GM18907 (cell line): ENCODE measurements at regions not wholly inside any gene's neighbourhood (a gene's known extent, or its start where the extent isn't known, plus 50 kb on each side); places are given as distances from the start of the nearest gene placed in this dataset.
"Not testable (repeated sequence)": the region's sequence is repeated elsewhere in the genome, so short reads cannot be mapped to it uniquely, and the experiment has no call there.

Experiments
- ATAC-seq: cut with Tn5 transposase; IDR thresholded peaks from one replicate; pipeline ENCODE4 v1.9.1; 2021; ENCODE audit warnings: mild to moderate bottlenecking, moderate library complexity; ENCODE audit not compliant: unreplicated experiment

DNA sequence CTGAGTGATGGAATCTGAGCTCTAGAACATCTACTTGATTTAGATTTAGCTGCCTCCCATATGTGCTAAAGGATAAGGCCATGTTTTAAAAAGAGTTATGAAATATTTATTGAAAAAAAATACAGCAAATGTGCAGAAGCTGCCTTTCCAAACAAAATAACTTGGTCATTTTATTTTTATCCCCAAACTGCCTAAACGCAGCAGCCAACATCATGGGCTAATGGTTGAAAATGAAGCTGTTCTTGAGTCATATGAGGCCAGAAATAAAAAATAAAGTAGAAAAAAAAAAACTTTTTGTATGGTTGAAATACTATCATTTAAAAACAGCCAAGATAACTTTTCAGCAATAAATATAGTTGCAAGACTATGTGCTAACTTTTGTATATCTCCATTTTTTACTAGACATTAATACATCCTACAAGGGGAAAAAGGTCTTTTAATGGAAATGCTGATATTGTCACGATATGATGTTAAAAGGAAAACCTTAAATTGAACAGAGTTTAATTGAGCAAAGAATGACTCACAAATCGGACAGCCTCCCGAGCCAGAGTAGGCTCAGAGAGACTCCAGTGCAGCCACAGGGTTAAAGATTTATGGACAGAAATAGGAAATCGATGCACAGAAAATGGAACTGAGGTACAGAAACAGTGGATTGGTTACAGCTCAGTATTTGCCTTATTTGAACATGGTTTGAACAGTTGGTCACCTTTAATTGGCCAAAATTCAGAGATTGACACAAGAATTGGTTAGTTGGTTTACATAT lies 305.8 kb downstream of the MDFIC start:
- ATAC-seq = no peak

DNA sequence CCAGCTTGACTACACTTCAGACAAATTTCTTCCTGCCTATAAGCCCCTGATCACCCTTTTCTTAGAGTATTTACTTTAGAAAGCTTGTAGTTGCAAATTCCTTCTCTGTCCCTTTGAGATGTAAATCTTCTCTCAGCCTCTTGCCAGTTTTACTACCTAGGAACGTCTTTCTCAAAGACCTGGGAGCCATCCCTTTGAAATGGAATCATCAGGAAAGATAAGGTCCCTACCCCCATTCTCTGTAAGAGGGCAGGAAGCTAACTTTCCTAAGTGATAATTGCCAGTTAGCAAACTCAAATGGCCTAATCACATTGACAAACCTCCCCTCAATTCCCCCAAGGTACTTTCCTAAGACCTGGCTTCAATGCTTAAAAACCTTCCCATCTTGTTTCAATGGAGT lies 304.5 kb downstream of the MDFIC start:
- ATAC-seq = no peak

DNA sequence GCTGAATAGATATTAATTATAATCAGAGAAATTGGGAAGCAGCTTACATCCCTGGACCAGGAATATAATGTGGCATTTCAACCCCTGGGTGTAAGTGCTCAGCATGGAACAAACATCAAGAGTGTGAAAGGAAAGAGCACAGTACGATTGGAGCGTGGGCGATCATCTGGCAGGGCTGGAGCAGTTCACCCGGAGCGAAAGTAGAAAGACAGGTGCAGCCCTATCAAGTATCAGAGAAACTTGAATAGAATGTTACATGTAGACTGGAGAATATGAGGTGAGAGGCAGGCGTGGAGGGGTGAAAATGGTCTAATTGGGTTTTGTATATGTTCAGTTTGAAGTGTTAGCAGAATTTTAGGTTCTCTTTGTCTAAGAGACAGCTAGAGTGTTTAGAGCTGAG lies 303.0 kb downstream of the MDFIC start:
- no peak for ATAC-seq

DNA sequence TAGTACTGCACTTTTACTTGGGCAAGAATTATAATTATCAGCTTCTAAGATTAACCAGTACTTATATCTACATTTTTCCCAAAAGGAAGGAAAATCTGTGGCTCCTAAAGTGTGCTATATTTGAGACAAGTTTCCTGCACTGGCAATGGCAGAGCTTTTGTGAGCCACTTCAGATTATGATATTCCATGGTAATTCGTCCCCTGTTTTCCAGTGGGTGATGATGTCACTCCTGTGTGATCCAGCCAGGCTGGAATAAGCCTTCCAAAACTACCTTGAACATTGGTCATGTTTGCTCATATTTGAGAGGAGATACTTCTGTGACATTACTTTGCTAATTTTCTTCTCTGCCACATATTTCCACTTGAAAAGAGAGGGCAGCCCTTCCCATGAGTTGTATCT lies 302.1 kb downstream of the MDFIC start:
- ATAC-seq = no peak

DNA sequence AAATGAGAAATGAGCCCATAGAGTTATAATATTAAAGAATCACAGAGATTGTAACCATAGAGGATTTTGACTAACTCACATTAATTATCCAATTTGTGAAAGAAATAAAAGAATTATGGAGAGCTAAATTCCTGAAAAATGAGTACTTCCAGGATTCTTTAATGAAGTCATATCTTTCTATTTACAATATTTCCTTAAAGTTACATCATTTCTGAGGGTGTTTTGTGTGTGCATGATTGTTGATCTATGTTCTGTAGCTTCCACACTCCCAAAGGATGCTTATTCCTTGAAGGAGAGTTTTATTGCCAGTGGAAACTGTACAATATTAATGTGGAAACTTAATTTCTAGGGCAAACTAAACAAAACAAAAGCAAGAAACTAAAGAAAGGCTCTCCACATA lies 299.6 kb downstream of the MDFIC start:
- ATAC-seq = no peak

DNA sequence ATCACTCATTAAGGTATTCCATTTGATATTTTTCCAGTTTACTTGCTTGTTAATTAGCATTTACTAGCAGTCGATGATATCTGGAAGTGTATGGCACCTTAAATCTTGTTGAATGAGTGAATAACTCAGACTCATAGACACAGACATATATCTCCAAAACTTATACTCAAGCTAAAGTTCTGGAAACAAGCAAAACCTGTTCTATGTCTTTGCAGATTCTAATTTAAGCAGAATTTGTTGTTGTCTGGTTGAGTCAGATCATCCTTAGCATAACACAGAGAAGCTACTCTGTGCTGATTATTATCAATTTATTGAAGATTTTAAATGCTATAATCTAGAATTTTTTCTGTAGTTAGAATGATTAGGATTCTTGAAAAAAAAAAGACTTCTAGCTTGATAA lies 296.2 kb downstream of the MDFIC start:
- no peak for ATAC-seq

DNA sequence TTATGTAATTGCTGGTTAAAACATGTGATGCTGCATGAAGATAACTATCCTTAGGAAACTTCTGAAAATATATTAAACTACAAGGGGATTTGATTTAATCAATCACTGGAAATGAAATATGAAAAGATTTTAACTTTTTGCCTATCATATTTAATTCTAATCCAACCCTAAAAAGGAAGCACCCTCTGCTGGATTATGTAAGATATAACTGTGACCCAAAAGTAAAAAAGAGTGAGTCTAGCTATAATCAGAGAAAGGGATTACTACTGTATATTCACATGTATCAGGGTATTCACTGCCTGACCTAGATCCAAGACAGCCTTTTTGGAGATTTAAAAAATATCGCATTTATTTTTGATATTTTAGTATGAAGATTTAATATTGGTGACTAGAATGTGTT lies 295.5 kb downstream of the MDFIC start:
- no peak for ATAC-seq

DNA sequence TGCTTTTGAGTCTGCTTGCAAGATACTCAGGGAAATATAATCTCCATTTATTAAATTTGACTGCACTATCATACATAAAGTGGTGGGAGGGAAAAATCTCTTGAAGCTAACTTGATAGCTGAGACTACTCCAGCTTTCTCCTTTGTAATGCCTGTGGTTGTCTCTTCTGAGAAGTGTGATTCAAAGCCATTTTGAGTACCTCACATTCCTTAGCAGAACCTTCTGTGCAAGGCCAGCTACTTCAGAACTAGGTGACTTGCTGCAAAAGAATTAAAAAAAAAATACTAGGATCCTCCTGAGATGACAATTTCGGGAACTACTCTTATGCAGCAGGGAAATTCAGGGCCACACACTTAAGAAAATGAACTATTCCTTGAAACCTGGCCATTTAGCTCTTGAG lies 294.8 kb downstream of the MDFIC start:
- no peak for ATAC-seq

DNA sequence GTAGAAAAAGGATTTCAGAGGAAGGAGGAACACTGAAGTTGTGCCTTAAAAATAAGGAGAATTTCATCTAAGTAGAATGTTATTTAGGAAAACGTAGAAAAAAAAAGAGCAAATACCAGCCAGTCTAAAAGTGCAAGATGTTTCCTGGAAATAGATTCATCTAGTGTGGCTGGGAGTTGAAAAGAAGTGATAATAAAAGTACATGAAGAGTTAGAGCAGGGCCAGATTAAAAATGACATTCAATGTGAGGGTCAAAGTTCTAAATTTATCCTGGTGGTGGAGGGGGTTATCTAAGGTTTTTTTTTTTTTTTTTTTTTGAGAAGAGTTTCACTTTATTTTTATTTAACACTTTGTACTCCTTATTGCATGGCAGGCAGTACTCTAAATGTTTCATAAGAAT lies 289.3 kb downstream of the MDFIC start:
- ATAC-seq = no peak

DNA sequence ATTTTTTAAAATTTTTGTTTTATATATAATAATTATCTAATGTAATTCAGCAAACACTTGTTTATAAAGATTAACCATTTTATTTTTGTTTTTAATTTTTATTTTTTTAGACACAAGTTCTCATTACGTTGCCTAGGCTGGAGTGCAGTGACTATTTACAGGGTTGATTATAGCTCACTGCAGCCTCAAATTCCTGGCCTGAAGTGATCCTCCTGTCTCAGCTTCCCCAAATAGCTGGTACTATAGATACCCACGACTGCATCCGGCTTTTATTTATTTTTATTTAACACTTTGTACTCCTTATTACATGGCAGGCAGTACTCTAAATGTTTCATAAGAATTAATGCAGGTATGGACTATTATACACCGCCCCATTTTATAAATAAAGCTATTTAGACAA lies 288.7 kb downstream of the MDFIC start:
- no peak for ATAC-seq

DNA sequence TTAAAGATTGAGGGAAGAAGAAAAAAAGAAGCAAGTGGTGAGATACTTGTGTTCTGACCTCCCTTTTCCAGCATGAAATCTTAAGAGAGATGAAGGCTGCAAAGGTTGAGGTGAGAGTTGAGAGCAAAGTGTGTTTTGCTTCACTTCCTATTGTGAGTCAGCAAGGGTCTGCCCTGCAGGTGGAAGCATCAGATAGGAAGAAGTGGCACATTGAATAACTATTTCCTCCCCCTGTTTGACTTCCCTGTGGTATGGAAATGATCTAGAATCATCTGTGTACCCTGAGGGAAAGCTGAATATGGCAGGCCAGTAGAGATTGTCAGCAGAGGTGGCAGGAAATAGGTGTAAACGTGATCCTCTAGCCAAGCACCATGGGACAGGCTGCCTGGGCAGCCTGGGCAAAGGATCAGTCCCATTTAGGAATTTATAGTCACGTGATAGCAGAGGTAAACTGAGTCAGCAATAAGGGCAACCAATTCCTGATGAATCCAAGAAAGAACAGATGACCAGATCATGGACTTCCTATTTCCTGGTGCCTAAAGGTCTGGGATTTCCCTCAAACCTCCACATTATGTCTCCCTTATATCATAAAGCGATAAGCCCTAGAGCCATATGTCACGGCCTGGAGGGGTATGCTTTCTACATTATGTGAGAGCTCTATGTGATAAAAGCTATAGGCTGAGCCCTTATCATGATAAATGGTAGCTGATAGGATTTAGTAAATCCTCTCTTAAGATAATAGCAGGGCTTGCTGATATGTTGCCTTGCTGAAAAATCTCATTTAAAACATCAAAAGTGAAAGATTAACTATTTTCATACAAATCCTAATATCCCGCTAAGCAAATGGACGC lies 287.0 kb downstream of the MDFIC start:
- ATAC-seq = no peak

DNA sequence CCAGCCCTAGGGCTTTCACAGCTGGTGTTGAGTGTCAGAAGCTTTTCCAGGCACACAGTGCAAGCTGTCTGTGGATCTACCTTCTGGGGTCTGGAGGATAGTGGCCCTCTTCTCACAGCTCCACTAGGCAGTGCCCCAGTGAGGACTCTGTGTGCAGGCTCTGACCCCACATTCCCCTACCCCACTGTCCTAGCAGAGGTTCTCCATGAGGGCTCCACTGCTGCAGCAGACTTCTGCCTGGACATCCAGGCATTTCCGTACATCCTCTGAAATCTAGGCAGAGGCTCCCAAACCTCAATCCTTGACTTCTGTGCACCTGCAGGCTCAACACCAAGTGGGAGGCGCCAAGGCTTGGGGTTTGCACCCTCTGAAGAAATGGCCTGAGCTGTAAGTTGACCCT lies 284.5 kb downstream of the MDFIC start:
- ATAC-seq = not testable (repeated sequence)

DNA sequence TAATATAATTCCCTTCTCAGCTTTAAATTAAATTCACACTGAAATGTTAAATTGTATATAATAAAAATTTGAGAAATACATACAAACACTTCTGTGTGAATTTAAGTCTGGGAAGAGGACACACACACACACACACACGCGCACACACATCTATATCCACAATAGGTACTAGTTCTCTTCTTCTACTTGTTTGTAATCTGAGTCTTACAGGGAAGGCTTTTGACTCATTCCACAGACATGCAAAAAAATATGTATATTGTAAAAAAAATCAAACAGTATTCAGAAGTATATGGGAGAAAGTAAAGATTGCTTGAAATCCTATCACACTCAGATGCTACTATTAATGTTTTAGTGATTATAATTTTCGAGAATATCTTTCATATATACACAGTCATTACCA lies 276.2 kb downstream of the MDFIC start:
- ATAC-seq = no peak

DNA sequence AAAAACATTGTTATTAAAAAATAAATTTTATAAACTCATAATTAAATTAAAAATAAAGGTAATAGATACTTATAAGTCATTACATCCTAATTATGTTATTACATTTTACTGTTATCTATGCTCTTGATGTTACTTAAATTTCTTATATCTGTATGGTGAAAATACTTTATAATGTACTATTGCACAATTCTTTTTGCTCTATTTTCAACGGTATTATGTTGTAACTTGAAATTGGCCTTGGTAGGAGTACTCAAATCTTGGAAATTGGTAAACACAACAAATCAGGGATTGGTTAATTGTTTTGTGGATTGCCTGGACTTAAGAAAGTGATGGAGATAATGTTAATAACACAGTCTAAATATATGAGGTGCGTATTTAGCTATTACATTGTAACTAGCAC lies 273.3 kb downstream of the MDFIC start:
- ATAC-seq = no peak

DNA sequence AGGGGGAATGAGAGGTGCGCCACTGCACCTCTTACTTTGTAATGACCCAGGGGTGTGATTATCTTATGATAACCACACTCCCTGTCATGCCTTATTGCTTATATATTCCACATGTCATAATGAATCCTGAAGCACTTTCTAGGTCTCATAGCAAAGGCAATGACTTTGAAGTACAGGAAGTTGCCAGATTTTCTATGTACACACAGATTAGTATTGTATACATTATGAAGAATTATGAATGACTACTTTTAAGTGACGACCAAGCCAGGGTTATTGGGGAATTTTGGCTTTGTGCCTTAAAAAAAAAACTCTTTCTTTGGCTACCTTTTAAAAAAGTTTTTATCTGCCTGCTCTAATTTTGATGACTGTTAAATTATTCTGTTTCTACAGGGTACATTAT lies 269.6 kb downstream of the MDFIC start:
- ATAC-seq = no peak

DNA sequence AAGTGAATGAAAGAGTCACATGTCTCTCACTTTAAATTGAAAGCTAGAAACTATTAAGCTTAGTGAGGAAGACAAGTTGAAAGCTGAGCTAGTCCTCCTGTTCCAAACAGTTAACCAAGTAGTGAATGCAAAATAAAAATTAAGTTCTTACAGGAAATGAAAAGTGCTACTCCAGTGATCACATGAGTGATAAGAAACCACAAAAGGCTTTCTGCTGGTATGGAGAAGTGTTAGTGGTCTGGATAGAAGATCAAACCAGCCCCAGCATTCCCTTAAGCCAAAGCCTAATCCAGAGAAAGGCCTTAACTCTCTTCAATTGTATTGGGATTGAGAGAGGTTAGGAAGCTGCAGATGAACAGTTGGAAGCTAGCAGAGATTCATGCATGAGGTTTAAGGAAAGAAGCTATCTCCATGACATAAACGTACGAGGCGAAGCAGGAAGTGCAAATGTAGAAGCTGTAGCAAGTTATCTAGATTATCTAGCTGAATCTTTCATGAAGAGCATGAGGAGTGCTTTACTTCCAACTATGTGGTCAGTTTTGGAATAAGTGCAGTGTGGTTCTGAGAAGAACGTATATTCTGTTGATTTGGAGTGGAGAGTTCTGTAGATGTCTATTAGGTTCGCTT lies 261.6 kb downstream of the MDFIC start:
- no peak for ATAC-seq

DNA sequence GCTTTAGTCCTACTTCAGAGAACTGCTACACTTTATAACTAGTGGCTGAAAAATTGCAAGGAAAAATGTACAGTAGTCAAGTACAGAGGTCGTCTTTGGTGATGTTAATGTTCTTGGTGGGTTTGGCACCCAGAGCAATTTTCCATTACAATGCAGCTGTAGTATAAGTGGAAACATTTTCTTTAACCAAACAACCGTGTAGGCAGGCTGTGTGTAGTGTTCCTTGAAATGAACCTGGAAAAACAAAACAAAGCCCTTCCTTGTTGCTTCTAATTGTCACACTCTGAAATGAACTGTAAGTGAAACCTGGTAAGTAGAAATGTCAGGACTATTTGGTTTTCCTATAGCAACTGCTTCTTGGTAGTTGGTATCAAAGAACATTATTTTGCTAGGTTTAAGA lies 256.9 kb downstream of the MDFIC start:
- no peak for ATAC-seq

DNA sequence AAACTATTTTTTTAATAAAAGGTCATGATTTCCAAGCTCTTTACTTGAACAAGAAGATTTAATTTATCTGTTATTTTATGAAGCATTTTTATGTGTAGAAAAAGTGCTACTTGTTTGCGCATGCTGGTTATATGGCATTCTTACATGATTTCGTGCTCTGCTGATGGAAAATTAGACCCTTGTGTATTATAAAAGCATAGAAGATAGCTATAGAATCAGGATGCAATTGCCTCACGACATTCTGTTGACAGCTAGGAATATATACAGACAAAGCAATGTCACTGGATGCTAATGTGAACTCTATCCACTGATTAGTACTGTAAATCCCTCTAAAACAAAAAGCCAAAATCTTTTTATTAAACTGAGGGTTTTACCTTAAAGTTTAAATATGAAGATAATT lies 255.9 kb downstream of the MDFIC start:
- no peak for ATAC-seq

DNA sequence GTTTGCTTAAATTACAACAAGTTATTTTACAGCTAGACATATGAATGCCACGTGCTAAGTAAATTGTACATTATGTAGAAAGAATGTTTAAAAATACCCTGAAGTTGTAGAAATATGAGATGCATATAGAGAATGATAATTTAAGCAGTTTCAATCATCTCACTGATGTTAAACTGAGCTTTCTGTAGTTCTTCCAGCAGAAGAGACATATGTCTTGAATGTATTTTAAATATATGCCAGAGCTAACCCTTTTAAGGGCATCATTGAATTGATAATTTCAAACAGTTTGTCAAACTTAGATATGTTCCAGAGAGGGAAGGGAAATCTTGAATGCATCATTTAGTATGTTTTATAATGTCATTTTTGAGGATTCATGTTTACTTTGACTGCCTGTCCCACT lies 255.2 kb downstream of the MDFIC start:
- ATAC-seq = no peak

DNA sequence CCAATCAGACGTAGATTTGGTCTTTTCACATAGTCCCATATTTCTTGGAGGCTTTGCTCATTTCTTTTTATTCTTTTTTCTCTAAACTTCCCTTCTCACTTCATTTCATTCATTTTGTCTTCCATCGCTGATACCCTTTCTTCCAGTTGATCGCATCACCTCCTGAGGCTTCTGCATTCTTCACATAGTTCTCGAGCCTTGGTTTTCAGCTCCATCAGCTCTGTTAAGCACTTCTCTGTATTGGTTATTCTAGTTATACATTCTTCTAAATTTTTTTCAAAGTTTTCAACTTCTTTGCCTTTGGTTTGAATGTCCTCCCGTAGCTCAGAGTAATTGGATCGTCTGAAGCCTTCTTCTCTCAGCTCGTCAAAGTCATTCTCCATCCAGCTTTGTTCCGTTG lies 250.5 kb downstream of the MDFIC start:
- not testable (repeated sequence) for ATAC-seq

DNA sequence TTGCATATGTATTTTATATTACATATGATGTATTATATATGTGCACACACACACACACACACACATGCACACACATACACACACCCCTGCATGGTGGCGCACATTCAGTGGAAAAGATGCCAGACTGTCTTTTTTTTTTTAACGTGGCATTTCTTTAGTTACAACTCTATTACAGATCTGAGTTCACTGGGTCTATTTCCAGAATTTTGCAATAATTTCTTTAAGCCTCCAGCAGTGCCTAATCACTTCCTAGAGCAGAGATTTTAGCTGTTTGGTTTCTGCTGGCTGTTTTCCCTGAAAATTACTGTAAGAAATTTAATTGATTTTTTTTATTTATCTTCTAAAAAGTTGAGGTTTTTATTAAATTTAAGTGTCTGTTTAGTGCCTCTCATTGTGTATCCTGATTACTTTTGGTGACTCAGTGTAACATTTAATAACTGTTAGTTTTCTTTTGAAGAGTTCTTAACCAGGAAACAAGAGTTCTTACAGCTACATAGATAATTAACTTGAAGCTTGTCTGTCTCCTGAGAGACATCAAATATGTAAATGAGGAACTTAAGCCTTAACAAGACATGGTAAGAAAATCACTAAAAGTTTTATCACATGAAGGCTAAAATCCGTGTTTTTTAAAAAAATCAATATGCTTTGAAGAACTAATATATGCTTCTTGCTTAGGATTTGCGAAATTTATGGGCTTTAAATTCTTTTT lies 232.0 kb downstream of the MDFIC start:
- ATAC-seq = peak; percentile 65
